Bronchial epithelial cell (primary cell): ENCODE measurements at regions not wholly inside any gene's neighbourhood (a gene's known extent, or its start where the extent isn't known, plus 50 kb on each side); places are given as distances from the start of the nearest gene placed in this dataset.

ENCODE experiments used
- DNase-seq: peaks from one replicate; pipeline ENCODE4 v3.0.0-alpha.2; 2010; ENCODE audit warnings: low read depth
- FAIRE-seq: peaks from 2 replicates; lab custom pipeline; 2011; peaks lifted over from hg19 to GRCh38; lab: Jason Lieb, UNC
- H3K27me3 ChIP-seq: 2 replicates; pipeline ENCODE4 v1.5.1; 2011; ENCODE audit warnings: low read length; ENCODE audit not compliant: control insufficient read depth, insufficient read depth
- H3K36me3 ChIP-seq: 2 replicates; pipeline ENCODE4 v1.5.1; 2011; ENCODE audit warnings: low read length; ENCODE audit not compliant: control insufficient read depth, insufficient read depth
- H3K4me3 ChIP-seq: 2 replicates; pipeline ENCODE4 v1.5.1; 2011; ENCODE audit warnings: mild to moderate bottlenecking, low read depth, low read length, control low read depth
- TF ChIP-seq, protein P1 (sequence below): IDR thresholded peaks from 2 replicates; pipeline ENCODE4 v1.5.1; 2011; ENCODE audit warnings: mild to moderate bottlenecking, moderate library complexity, low read length, control low read depth, inconsistent platforms; ENCODE audit not compliant: insufficient read depth, severe bottlenecking

DNA sequence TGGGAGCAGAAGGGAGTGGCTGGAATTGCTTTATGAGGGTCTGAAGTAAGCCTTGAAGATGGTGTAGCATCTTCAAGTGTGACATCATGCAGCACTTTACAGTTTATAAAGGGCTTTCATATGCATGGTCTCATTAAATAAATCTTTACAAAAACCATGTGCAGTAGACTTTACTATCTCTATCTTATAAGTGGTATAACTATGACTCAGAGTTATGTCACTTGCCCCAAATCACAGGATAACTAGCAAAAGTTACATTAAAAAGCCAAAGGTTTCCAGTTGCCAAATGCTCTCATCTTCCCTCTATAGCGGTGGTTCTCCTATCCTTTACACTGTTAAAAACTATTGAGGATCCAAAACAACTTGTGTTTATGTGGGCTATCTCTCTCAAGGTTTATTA, 687.7 kb upstream of the MARCKS start:
- DNase-seq = peak; percentile 19
- TF ChIP-seq, protein P1, sequence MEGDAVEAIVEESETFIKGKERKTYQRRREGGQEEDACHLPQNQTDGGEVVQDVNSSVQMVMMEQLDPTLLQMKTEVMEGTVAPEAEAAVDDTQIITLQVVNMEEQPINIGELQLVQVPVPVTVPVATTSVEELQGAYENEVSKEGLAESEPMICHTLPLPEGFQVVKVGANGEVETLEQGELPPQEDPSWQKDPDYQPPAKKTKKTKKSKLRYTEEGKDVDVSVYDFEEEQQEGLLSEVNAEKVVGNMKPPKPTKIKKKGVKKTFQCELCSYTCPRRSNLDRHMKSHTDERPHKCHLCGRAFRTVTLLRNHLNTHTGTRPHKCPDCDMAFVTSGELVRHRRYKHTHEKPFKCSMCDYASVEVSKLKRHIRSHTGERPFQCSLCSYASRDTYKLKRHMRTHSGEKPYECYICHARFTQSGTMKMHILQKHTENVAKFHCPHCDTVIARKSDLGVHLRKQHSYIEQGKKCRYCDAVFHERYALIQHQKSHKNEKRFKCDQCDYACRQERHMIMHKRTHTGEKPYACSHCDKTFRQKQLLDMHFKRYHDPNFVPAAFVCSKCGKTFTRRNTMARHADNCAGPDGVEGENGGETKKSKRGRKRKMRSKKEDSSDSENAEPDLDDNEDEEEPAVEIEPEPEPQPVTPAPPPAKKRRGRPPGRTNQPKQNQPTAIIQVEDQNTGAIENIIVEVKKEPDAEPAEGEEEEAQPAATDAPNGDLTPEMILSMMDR = no peak
- Histone ChIP-seq H3K36me3 (no peaks in the 10 kb centered on the region), H3K4me3 (no peak overlapping the region), H3K27me3 (no peaks in the 10 kb centered on the region)
- FAIRE-seq = no peak

DNA sequence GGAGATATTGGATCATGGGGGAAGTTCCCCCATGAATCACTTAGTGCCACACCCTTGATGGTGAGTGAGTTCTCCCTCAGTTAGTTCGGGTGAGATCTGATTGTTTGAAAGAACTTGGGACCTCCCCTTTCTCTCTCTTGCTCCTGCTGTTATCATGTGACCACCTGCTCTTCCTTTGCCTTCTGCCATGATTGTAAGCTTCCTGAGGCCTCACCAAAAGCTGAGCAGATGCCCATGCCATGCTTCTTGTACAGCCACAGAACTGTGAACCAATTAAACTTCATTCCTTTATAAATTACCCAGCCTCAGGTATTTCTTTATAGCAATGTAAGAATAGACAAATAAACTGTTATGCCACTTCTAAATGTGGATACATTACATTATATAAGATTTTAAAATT, 686.7 kb upstream of the MARCKS start:
- H3K27me3 ChIP-seq = no peaks in the 10 kb centered on the region
- TF ChIP-seq, protein P1 = no peak
- DNase-seq = no peak
- no peaks in the 10 kb centered on the region for H3K36me3 ChIP-seq
- no peak for FAIRE-seq
- no peak overlapping the region for H3K4me3 ChIP-seq

DNA sequence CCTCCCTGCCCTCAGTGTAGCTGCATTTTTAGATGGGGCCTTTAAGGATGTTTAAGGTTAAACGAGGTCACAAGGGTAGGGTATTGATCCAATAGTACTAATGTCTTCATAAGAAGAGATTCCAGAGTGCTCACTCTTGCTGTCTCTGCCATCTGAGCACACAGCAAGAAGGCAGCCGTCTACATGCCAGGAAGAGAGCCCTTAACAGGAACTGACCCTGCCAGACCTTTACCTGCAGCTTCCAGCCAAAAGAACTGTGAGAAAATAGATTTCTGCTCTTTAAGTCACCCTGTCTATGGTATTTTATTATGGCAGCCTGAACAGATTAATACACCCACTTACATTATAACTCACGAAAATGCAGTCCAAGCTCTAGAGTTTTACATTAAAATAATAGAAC, 685.3 kb upstream of the MARCKS start:
- FAIRE-seq (no peak), DNase-seq (no peak)
- no peaks in the 10 kb centered on the region for H3K27me3 ChIP-seq
- TF ChIP-seq, protein P1 = no peak
- H3K36me3 ChIP-seq = no peaks in the 10 kb centered on the region
- no peak overlapping the region for H3K4me3 ChIP-seq

DNA sequence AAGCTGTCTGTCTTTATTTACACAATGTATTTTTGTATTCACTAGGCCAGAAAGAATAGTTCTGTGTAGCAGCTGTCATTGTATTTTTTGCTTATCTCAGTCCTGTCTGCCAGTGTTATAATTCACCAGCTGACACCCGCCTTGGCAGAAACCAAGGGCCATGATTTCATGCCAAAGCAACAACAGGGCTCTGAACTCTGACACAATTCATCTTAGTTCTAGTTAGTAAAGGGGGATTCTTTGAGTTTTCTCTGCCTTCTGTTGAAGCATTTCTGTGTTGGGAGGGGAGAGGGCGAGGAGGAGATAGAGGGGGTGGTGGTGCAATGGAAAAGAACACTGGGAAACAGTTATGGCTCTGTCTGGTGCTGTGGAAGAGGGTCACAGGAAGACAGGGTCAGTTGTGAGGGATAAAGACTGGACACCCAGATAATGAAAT, 684.6 kb upstream of the MARCKS start:
- Histone ChIP-seq H3K36me3 (no peaks in the 10 kb centered on the region), H3K27me3 (no peaks in the 10 kb centered on the region), H3K4me3 (no peak overlapping the region)
- TF ChIP-seq, protein P1 = no peak
- DNase-seq (no peak), FAIRE-seq (no peak)

DNA sequence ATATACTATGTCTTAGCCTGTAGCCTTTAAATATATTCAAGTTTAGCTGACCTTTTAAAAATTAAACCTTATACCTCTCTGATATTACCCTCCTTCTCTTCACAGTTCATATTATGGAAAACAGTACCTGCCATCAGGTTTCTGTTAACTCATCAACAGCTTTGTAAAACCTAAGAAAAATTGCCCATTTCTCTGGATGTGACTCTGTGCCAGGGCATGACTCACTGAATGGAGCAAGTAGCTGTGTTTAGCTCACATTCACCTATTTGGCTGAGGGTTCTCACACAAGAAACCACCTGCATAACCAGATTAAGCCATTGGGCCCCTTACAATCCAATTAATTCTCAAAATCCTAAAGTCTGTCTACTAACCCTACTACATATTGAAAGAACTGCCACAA, 678.8 kb upstream of the MARCKS start:
- DNase-seq = peak; percentile 44

DNA sequence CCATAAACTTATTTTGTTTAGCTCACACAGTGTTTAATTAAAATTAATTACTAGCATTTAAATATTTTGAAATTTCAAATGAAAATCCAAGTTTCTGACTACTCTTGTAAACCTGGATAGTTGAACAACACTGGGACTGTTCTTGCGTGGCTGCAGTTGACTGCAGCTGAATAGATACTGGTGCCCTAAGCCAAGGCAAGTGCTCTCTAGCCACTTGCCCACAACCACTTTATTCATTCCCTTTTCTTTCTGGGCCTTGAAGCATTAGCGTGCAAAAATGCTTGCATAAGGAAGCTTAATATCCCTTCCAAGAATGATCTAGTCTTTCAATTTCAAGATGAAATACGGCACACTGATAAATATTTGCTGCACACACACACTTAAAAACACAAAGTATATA, 676.0 kb upstream of the MARCKS start:
- no peak for DNase-seq
- no peak overlapping the region for H3K4me3 ChIP-seq
- no peaks in the 10 kb centered on the region for H3K36me3 ChIP-seq
- FAIRE-seq = no peak
- TF ChIP-seq, protein P1 = no peak
- no peaks in the 10 kb centered on the region for H3K27me3 ChIP-seq

More for the DNA sequence above, 678.8 kb upstream of the MARCKS start:
- TF ChIP-seq, protein P1 = no peak
- H3K4me3 ChIP-seq = no peak overlapping the region
- H3K27me3 ChIP-seq = no peaks in the 10 kb centered on the region
- no peaks in the 10 kb centered on the region for H3K36me3 ChIP-seq
- no peak for FAIRE-seq
